ENCODE measurements at regions not wholly inside any gene's neighbourhood (a gene's known extent, or its start where the extent isn't known, plus 50 kb on each side); places are given as distances from the start of the nearest gene placed in this dataset.

GRCh38 chr5:92991581-92992067 is 589.4 kb downstream of the NR2F1-AS1 start:
- TF ChIP-seq CTCF (IDR thresholded peaks at IDR 0.05 in 4 of 5, conservative IDR thresholded peaks at IDR 0.05 in 1 of 5) = no peak
- no peak for TF ChIP-seq POLR2A (IDR thresholded peaks at IDR 0.05)
